ENCODE measurements at regions not wholly inside any gene's neighbourhood (a gene's known extent, or its start where the extent isn't known, plus 50 kb on each side); places are given as distances from the start of the nearest gene placed in this dataset.

- DNase-seq (ENCODE audit: low read depth) = no peak
These were observed 81.8 kb upstream of the C21orf91 start for GRCh38 chr21:17900990-17901385.

GRCh38 chr21:17900281-17900989 is 81.3 kb upstream of the C21orf91 start:
- DNase-seq (ENCODE audit: low read depth) = no peak

- DNase-seq (ENCODE audit: low read depth) = no peak
These were observed 70.0 kb upstream of the C21orf91 start for GRCh38 chr21:17889171-17889570.

GRCh38 chr21:17869115-17869514 is 50.0 kb upstream of the C21orf91 start:
- DNase-seq (ENCODE audit: low read depth) = no peak
